Prostate gland (tissue), 2 donors: ENCODE measurements at regions not wholly inside any gene's neighbourhood (a gene's known extent, or its start where the extent isn't known, plus 50 kb on each side); places are given as distances from the start of the nearest gene placed in this dataset.

Source experiments
- CTCF ChIP-seq, 4 experiments: fragments of 200-600 bp in 2 of 4; fragments of 450-650 bp in 2 of 4; sonication (generic) in 2 of 4; IDR thresholded peaks; 1 replicate in 3 of 4; 2 replicates in 1 of 4; pipeline ENCODE4 v1.5.1; 2016 to 2019; ENCODE audit warnings: antibody characterized with exemption in 4 of 4, mild to moderate bottlenecking in 2 of 4, moderate library complexity in 2 of 4
- POLR2A ChIP-seq: fragments of 450-650 bp; IDR thresholded peaks from one replicate; pipeline ENCODE4 v1.6.1; 2016; ENCODE audit warnings: antibody characterized with exemption, mild to moderate bottlenecking
- POLR2AphosphoS5 ChIP-seq: sonication (generic); formaldehyde crosslinking; IDR thresholded peaks from one replicate; pipeline ENCODE4 v1.6.1; 2017; ENCODE audit warnings: antibody characterized with exemption

GRCh38 chr20:10857352-10858070 lies 183.7 kb upstream of the JAG1 start:
- TF ChIP-seq CTCF (IDR thresholded peaks at IDR 0.05) = no peak
- no peak for TF ChIP-seq POLR2A
- TF ChIP-seq POLR2AphosphoS5 = peak; percentile 24
